H9 (cell line): ENCODE measurements at regions not wholly inside any gene's neighbourhood (a gene's known extent, or its start where the extent isn't known, plus 50 kb on each side); places are given as distances from the start of the nearest gene placed in this dataset.

Source experiments
- DNase-seq: peaks from one replicate; pipeline ENCODE4 v3.0.0-alpha.2; 2017
- H2AFZ ChIP-seq: one replicate; pipeline ENCODE4 v1.6.1; 2013; ENCODE audit warnings: mild to moderate bottlenecking, low read length, control low read depth, moderate library complexity
- H2AK5ac ChIP-seq: 2 replicates; pipeline ENCODE4 v1.6.1; 2013; ENCODE audit warnings: low read length, control low read depth, mixed read lengths; ENCODE audit not compliant: insufficient read length
- H2BK120ac ChIP-seq: one replicate; pipeline ENCODE4 v1.6.1; 2013; ENCODE audit warnings: low read depth, mild to moderate bottlenecking, low read length, control low read depth, inconsistent platforms; ENCODE audit not compliant: poor library complexity, severe bottlenecking
- H2BK12ac ChIP-seq: 2 replicates; pipeline ENCODE4 v1.6.1; 2013; ENCODE audit warnings: low read length, control low read depth, mixed read lengths, low read depth; ENCODE audit not compliant: insufficient read length
- H2BK15ac ChIP-seq: 2 replicates; pipeline ENCODE4 v1.6.1; 2013; ENCODE audit warnings: low read depth, low read length, control low read depth
- H2BK20ac ChIP-seq: one replicate; pipeline ENCODE4 v1.6.1; 2013; ENCODE audit warnings: low read depth, mild to moderate bottlenecking, low read length, control low read depth, inconsistent platforms; ENCODE audit not compliant: poor library complexity, severe bottlenecking
- H2BK5ac ChIP-seq: 2 replicates; pipeline ENCODE4 v1.6.1; 2013; ENCODE audit warnings: low read length, control low read depth, mixed read lengths; ENCODE audit not compliant: insufficient read length
- H3K14ac ChIP-seq: 2 replicates; pipeline ENCODE4 v1.6.1; 2013; ENCODE audit warnings: low read length, control low read depth; ENCODE audit not compliant: insufficient read depth
- H3K18ac ChIP-seq: 2 replicates; pipeline ENCODE4 v1.6.1; 2013; ENCODE audit warnings: low read depth, mild to moderate bottlenecking, mixed read lengths, low read length, control low read depth; ENCODE audit not compliant: insufficient read length
- H3K23ac ChIP-seq: 2 replicates; pipeline ENCODE4 v1.6.1; 2013; ENCODE audit warnings: low read length, control low read depth, mixed read lengths, low read depth; ENCODE audit not compliant: insufficient read length
- H3K23me2 ChIP-seq: 2 replicates; pipeline ENCODE4 v1.6.1; 2013; ENCODE audit warnings: low read depth, mild to moderate bottlenecking, mixed read lengths, low read length, control low read depth; ENCODE audit not compliant: insufficient read length, poor library complexity, severe bottlenecking
- H3K27ac ChIP-seq: 2 replicates; pipeline ENCODE4 v1.5.1; 2013; ENCODE audit warnings: low read length, control low read depth, mixed read lengths, low read depth; ENCODE audit not compliant: insufficient read length
- H3K27me3 ChIP-seq: 2 replicates; pipeline ENCODE4 v1.6.1; 2013; ENCODE audit warnings: low read length, control low read depth, inconsistent platforms; ENCODE audit not compliant: insufficient read depth
- H3K4ac ChIP-seq: 2 replicates; pipeline ENCODE4 v1.6.1; 2013; ENCODE audit warnings: low read depth, mild to moderate bottlenecking, control low read depth, inconsistent platforms, low read length, moderate library complexity
- H3K4me1 ChIP-seq: 2 replicates; pipeline ENCODE4 v1.6.1; 2013; ENCODE audit warnings: low read length, control low read depth, inconsistent platforms; ENCODE audit not compliant: insufficient read depth
- H3K4me2 ChIP-seq: 2 replicates; pipeline ENCODE4 v1.6.1; 2013; ENCODE audit warnings: low read length, control low read depth, mixed read lengths; ENCODE audit not compliant: insufficient read length, insufficient read depth
- H3K56ac ChIP-seq: 2 replicates; pipeline ENCODE4 v1.6.1; 2013; ENCODE audit warnings: low read depth, mild to moderate bottlenecking, mixed read lengths, low read length, control low read depth; ENCODE audit not compliant: insufficient read length
- H3K79me1 ChIP-seq: 2 replicates; pipeline ENCODE4 v1.6.1; 2013; ENCODE audit warnings: low read depth, mild to moderate bottlenecking, moderate library complexity, low read length, control low read depth, inconsistent platforms; ENCODE audit not compliant: insufficient read depth, poor library complexity, severe bottlenecking
- H3K79me2 ChIP-seq: 2 replicates; pipeline ENCODE4 v1.6.1; 2013; ENCODE audit warnings: low read length, control low read depth, inconsistent platforms; ENCODE audit not compliant: insufficient read depth
- H3K9ac ChIP-seq: 2 replicates; pipeline ENCODE4 v1.6.1; 2013; ENCODE audit warnings: low read length, control low read depth, mixed read lengths; ENCODE audit not compliant: insufficient read length; ENCODE audit errors: extremely low read depth
- H3K9me3 ChIP-seq: one replicate; pipeline ENCODE4 v1.6.1; 2013; ENCODE audit warnings: low read depth, low read length, inconsistent platforms; ENCODE audit not compliant: control insufficient read depth
- H3T11ph ChIP-seq: one replicate; pipeline ENCODE4 v1.6.1; 2013; ENCODE audit warnings: mild to moderate bottlenecking, low read length, control low read depth, inconsistent platforms
- H4K20me1 ChIP-seq: one replicate; pipeline ENCODE4 v1.6.1; 2013; ENCODE audit not compliant: control insufficient read depth, insufficient read length, insufficient read depth
- H4K5ac ChIP-seq: 2 replicates; pipeline ENCODE4 v1.6.1; 2013; ENCODE audit warnings: low read depth, mild to moderate bottlenecking, mixed read lengths, low read length, control low read depth; ENCODE audit not compliant: insufficient read length
- H4K8ac ChIP-seq: replicated peaks from 2 replicates; pipeline ENCODE4 v1.6.1; 2013; ENCODE audit warnings: low read length, control low read depth, mixed read lengths, low read depth; ENCODE audit not compliant: insufficient read length
- H4K91ac ChIP-seq: 2 replicates; pipeline ENCODE4 v1.6.1; 2013; ENCODE audit warnings: low read depth, mild to moderate bottlenecking, moderate library complexity, mixed read lengths, low read length, control low read depth; ENCODE audit not compliant: insufficient read length
- H3K27ac Mint-ChIP-seq, 3 experiments: 2 replicates in 2 of 3; 3 replicates in 1 of 3; pipeline ENCODE4 v1.8.0; 2020 to 2021; ENCODE audit warnings: mixed read lengths in 3 of 3, mild to moderate bottlenecking in 1 of 3, moderate library complexity in 1 of 3
- H3K27me3 Mint-ChIP-seq: 2 replicates; pipeline ENCODE4 v1.8.0; 2021; ENCODE audit warnings: low read depth, mild to moderate bottlenecking, moderate library complexity, mixed read lengths
- H3K36me3 Mint-ChIP-seq, 3 experiments: 2 replicates in 2 of 3; 3 replicates in 1 of 3; pipeline ENCODE4 v1.8.0; 2020 to 2021; ENCODE audit warnings: low read depth in 3 of 3, mixed read lengths in 3 of 3; ENCODE audit not compliant: insufficient read depth in 1 of 3
- H3K4me1 Mint-ChIP-seq, 2 experiments: 2 replicates each; pipeline ENCODE4 v1.8.0; 2020; ENCODE audit warnings: mixed read lengths in 2 of 2
- H3K4me3 Mint-ChIP-seq, 2 experiments: 2 replicates in 1 of 2; 3 replicates in 1 of 2; pipeline ENCODE4 v1.8.0; 2020 to 2021; ENCODE audit warnings: mild to moderate bottlenecking in 2 of 2, mixed read lengths in 2 of 2, moderate library complexity in 1 of 2
- H3K9me3 Mint-ChIP-seq, 2 experiments: 2 replicates in 1 of 2; 3 replicates in 1 of 2; pipeline ENCODE4 v1.8.0; 2020; ENCODE audit warnings: mild to moderate bottlenecking in 2 of 2, mixed read lengths in 2 of 2, moderate library complexity in 1 of 2
- CTCF ChIP-seq: fragments of 200-600 bp; sonication (generic); conservative IDR thresholded peaks from 3 replicates; pipeline ENCODE4 v1.8.0; 2021; ENCODE audit warnings: antibody characterized with exemption, mild to moderate bottlenecking
- WGBS: extraction: QIAGEN DNeasy Blood & Tissue Kit; methylation state at CpG from one replicate; pipeline ENCODE4 v1.1.7; 2013; ENCODE audit warnings: missing lambda C conversion rate, low lambda C conversion rate, mixed read lengths; ENCODE audit not compliant: insufficient read length; ENCODE audit errors: extremely low coverage; 5-methylcytosine and 5-hydroxymethylcytosine counted together

- no peak overlapping the region for H2BK12ac ChIP-seq
- H3K27ac ChIP-seq: no peak overlapping the region
- no peak overlapping the region for H2BK20ac ChIP-seq
- H3K18ac ChIP-seq: no peak overlapping the region
- no peak for DNase-seq
- H2BK5ac ChIP-seq: no peak overlapping the region
- H3K4me1 ChIP-seq: peaks cover 3% of the 10 kb centered on the region; the same call in 1 of the 2 replicates
- H3K56ac ChIP-seq: no peak overlapping the region
- H3K4me2 ChIP-seq: no peak overlapping the region
- H4K5ac ChIP-seq: no peak overlapping the region
- no peak overlapping the region for H2BK15ac ChIP-seq
- H3T11ph ChIP-seq: no peak overlapping the region
- peaks cover 16 to 21% of the 10 kb centered on the region in 2 experiments for H3K4me1 Mint-ChIP-seq
- H4K8ac ChIP-seq: no peak overlapping the region
- H3K4me3 Mint-ChIP-seq: no peak overlapping the region
- no peaks in the 10 kb centered on the region for H3K27me3 ChIP-seq
- H3K14ac ChIP-seq: no peak overlapping the region
- H3K23me2 ChIP-seq: no peaks in the 10 kb centered on the region
- no peaks in the 10 kb centered on the region for H3K36me3 Mint-ChIP-seq
- no peak overlapping the region for H4K91ac ChIP-seq
- H3K79me2 ChIP-seq: no peaks in the 10 kb centered on the region
- H3K9ac ChIP-seq: no peak overlapping the region
- H3K27me3 Mint-ChIP-seq: no peaks in the 10 kb centered on the region
- no peak overlapping the region; a peak in 1 of 7 replicates for H3K27ac Mint-ChIP-seq
- H3K79me1 ChIP-seq: no peaks in the 10 kb centered on the region
- H3K23ac ChIP-seq: no peak overlapping the region
- H3K9me3 ChIP-seq: no peaks in the 10 kb centered on the region
- H3K4ac ChIP-seq: no peak overlapping the region
- no peak overlapping the region for H2BK120ac ChIP-seq
- no CpG with 5 or more reads among the region's 4 CpGs for WGBS
- H2AFZ ChIP-seq: no peak overlapping the region
- no peaks in the 10 kb centered on the region; a peak in 1 of 5 replicates for H3K9me3 Mint-ChIP-seq
- H2AK5ac ChIP-seq: no peak overlapping the region
- no peaks in the 10 kb centered on the region for H4K20me1 ChIP-seq
- TF ChIP-seq CTCF: no peak
Measured at GRCh38 chr15:48010316-48010715, 110.5 kb upstream of the SLC24A5 start.
